ENCODE measurements at regions not wholly inside any gene's neighbourhood (a gene's known extent, or its start where the extent isn't known, plus 50 kb on each side); places are given as distances from the start of the nearest gene placed in this dataset.

GRCh38 chr5:173771725-173772383 lies 116.3 kb upstream of the CPEB4 start:
- TF ChIP-seq CTCF (IDR thresholded peaks at IDR 0.05; ENCODE audit: low read depth, low read length, missing input control) (no peak), RAD21 (IDR thresholded peaks at IDR 0.05) (no peak), FOXA1 (IDR thresholded peaks at IDR 0.05) (no peak), JUND (IDR thresholded peaks at IDR 0.05) (no peak), HNF4G (IDR thresholded peaks at IDR 0.05) (no peak), SP1 (IDR thresholded peaks at IDR 0.05) (no peak), TAF1 (conservative IDR thresholded peaks at IDR 0.05) (no peak), YY1 (IDR thresholded peaks at IDR 0.05) (no peak), FOXA2 (IDR thresholded peaks at IDR 0.05) (no peak)
- TF ChIP-seq, protein P1, sequence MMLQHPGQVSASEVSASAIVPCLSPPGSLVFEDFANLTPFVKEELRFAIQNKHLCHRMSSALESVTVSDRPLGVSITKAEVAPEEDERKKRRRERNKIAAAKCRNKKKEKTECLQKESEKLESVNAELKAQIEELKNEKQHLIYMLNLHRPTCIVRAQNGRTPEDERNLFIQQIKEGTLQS (IDR thresholded peaks at IDR 0.05), result no peak
- TF ChIP-seq, protein P2, sequence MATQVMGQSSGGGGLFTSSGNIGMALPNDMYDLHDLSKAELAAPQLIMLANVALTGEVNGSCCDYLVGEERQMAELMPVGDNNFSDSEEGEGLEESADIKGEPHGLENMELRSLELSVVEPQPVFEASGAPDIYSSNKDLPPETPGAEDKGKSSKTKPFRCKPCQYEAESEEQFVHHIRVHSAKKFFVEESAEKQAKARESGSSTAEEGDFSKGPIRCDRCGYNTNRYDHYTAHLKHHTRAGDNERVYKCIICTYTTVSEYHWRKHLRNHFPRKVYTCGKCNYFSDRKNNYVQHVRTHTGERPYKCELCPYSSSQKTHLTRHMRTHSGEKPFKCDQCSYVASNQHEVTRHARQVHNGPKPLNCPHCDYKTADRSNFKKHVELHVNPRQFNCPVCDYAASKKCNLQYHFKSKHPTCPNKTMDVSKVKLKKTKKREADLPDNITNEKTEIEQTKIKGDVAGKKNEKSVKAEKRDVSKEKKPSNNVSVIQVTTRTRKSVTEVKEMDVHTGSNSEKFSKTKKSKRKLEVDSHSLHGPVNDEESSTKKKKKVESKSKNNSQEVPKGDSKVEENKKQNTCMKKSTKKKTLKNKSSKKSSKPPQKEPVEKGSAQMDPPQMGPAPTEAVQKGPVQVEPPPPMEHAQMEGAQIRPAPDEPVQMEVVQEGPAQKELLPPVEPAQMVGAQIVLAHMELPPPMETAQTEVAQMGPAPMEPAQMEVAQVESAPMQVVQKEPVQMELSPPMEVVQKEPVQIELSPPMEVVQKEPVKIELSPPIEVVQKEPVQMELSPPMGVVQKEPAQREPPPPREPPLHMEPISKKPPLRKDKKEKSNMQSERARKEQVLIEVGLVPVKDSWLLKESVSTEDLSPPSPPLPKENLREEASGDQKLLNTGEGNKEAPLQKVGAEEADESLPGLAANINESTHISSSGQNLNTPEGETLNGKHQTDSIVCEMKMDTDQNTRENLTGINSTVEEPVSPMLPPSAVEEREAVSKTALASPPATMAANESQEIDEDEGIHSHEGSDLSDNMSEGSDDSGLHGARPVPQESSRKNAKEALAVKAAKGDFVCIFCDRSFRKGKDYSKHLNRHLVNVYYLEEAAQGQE (IDR thresholded peaks at IDR 0.05), result no peak
- TF ChIP-seq, protein P3, sequence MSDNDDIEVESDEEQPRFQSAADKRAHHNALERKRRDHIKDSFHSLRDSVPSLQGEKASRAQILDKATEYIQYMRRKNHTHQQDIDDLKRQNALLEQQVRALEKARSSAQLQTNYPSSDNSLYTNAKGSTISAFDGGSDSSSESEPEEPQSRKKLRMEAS (IDR thresholded peaks at IDR 0.05), result no peak

All from liver (tissue), 3 donors.